Esophagus squamous epithelium (tissue), 5 donors: ENCODE measurements at regions not wholly inside any gene's neighbourhood (a gene's known extent, or its start where the extent isn't known, plus 50 kb on each side); places are given as distances from the start of the nearest gene placed in this dataset.

ENCODE experiments used
- DNase-seq: peaks from one replicate; lab custom pipeline; 2025; lab: John Stamatoyannopoulos, UW
- H3K27ac ChIP-seq, 4 donors: fragments of 200-600 bp; sonication (generic); one replicate each; pipeline ENCODE4 v1.5.1; 2016 to 2019; ENCODE audit warnings: mild to moderate bottlenecking in 1 of 4
- H3K27me3 ChIP-seq, 4 donors: fragments of 200-600 bp; sonication (generic); 1 replicate in 3 of 4; 2 replicates in 1 of 4; pipeline versions ENCODE4 v1.5.1 to v1.6.0; 2017 to 2021; ENCODE audit warnings: antibody characterized with exemption in 1 of 4
- H3K36me3 ChIP-seq, 3 donors: fragments of 200-600 bp; sonication (generic); one replicate each; pipeline ENCODE4 v1.5.1; 2016 to 2019
- H3K4me1 ChIP-seq, 3 donors: fragments of 200-600 bp; sonication (generic); one replicate each; pipeline ENCODE4 v1.5.1; 2017 to 2019
- H3K4me3 ChIP-seq, 4 donors: fragments of 200-600 bp; sonication (generic); 1 replicate in 3 of 4; 2 replicates in 1 of 4; pipeline ENCODE4 v1.5.1; 2016 to 2019; ENCODE audit warnings: mild to moderate bottlenecking in 2 of 4, moderate library complexity in 1 of 4
- H3K9me3 ChIP-seq, 3 donors: fragments of 200-600 bp; sonication (generic); one replicate each; pipeline ENCODE4 v1.5.1; 2016 to 2019
- CTCF ChIP-seq, 6 experiments: fragments of 450-650 bp in 4 of 6; fragments of 200-600 bp in 2 of 6; sonication (generic) in 2 of 6; IDR thresholded peaks; one replicate each; pipeline ENCODE4 v1.5.1; 2016 to 2019; ENCODE audit warnings: antibody characterized with exemption in 6 of 6, mild to moderate bottlenecking in 4 of 6, moderate library complexity in 4 of 6
- POLR2A ChIP-seq, 4 donors: fragments of 450-650 bp; IDR thresholded peaks; one replicate each; pipeline ENCODE4 v1.6.1; 2017; ENCODE audit warnings: antibody characterized with exemption in 4 of 4, mild to moderate bottlenecking in 4 of 4, moderate library complexity in 3 of 4
- WGBS, 2 donors: methylation state at CpG; one replicate each; pipeline ENCODE4 v1.1.5; 2018; 5-methylcytosine and 5-hydroxymethylcytosine counted together
- intact Hi-C: fragments of 100-400 bp; cut with DNase I; formaldehyde crosslinking; loops from one replicate; pipeline ENCODE4 v1.15.0; 2022
- donor health status: DM: yes; HTN: yes; CAD: no.

GRCh38 chr2:116716038-116716437 lies 1098.5 kb upstream of the DDX18 start:
- WGBS, 2 donors: 63 to 67% methylated on average over 1 of the region's 1 CpG

GRCh38 chr2:116716444-116716843 lies 1098.0 kb upstream of the DDX18 start:
- no peaks in the 10 kb centered on the region for H3K36me3 ChIP-seq
- TF ChIP-seq POLR2A (IDR thresholded peaks at IDR 0.05) (no peak), CTCF (IDR thresholded peaks at IDR 0.05) (no peak)
- no peaks in the 10 kb centered on the region for H3K27me3 ChIP-seq
- no peak overlapping the region for H3K27ac ChIP-seq
- WGBS, 2 donors: 61 to 63% methylated on average over 2 of the region's 2 CpGs
- no peaks in the 10 kb centered on the region for H3K9me3 ChIP-seq
- intact Hi-C loops: no loop called here
- H3K4me3 ChIP-seq: no peak overlapping the region
- no peaks in the 10 kb centered on the region for H3K4me1 ChIP-seq
- DNase-seq: no peak

More at GRCh38 chr2:116716038-116716437, 1098.5 kb upstream of the DDX18 start:
- intact Hi-C loops: no loop called here
- TF ChIP-seq POLR2A (IDR thresholded peaks at IDR 0.05) (no peak), CTCF (IDR thresholded peaks at IDR 0.05) (no peak)
- no peaks in the 10 kb centered on the region for H3K9me3 ChIP-seq
- DNase-seq: no peak
- H3K27ac ChIP-seq: no peak overlapping the region
- no peaks in the 10 kb centered on the region for H3K36me3 ChIP-seq
- no peaks in the 10 kb centered on the region for H3K27me3 ChIP-seq
- H3K4me3 ChIP-seq: no peak overlapping the region
- no peaks in the 10 kb centered on the region for H3K4me1 ChIP-seq

GRCh38 chr2:116717832-116718231 lies 1096.7 kb upstream of the DDX18 start:
- Histone ChIP-seq H3K4me1 (no peaks in the 10 kb centered on the region), H3K27me3 (no peaks in the 10 kb centered on the region), H3K9me3 (no peaks in the 10 kb centered on the region), H3K27ac (no peak overlapping the region), H3K4me3 (no peak overlapping the region), H3K36me3 (no peaks in the 10 kb centered on the region)
- no peak for DNase-seq
- WGBS, 2 donors: 80 to 81% methylated on average over 4 of the region's 4 CpGs
- intact Hi-C loops: no loop called here
- TF ChIP-seq CTCF (IDR thresholded peaks at IDR 0.05): no peak
- TF ChIP-seq POLR2A (IDR thresholded peaks at IDR 0.05): no peak

- Histone ChIP-seq H3K27ac (no peak overlapping the region), H3K9me3 (no peaks in the 10 kb centered on the region), H3K36me3 (no peaks in the 10 kb centered on the region), H3K4me3 (no peak overlapping the region), H3K27me3 (no peaks in the 10 kb centered on the region), H3K4me1 (no peaks in the 10 kb centered on the region)
- TF ChIP-seq POLR2A (IDR thresholded peaks at IDR 0.05) (no peak), CTCF (IDR thresholded peaks at IDR 0.05) (no peak)
- WGBS, 2 donors: 72 to 80% methylated on average over 4 of the region's 4 CpGs
- no peak for DNase-seq
- intact Hi-C loops: no loop called here
These were observed 1096.0 kb upstream of the DDX18 start for GRCh38 chr2:116718451-116718850.

GRCh38 chr2:116719836-116720235 lies 1094.7 kb upstream of the DDX18 start:
- Histone ChIP-seq H3K27me3 (no peaks in the 10 kb centered on the region), H3K4me1 (no peaks in the 10 kb centered on the region), H3K27ac (no peak overlapping the region), H3K36me3 (no peaks in the 10 kb centered on the region), H3K9me3 (no peaks in the 10 kb centered on the region), H3K4me3 (no peak overlapping the region)
- WGBS, 2 donors: 76 to 88% methylated on average over 2 of the region's 2 CpGs
- intact Hi-C loops: no loop called here
- no peak for DNase-seq
- no peak for TF ChIP-seq CTCF (IDR thresholded peaks at IDR 0.05)
- no peak for TF ChIP-seq POLR2A (IDR thresholded peaks at IDR 0.05)
